GM10266 (cell line): ENCODE measurements at regions not wholly inside any gene's neighbourhood (a gene's known extent, or its start where the extent isn't known, plus 50 kb on each side); places are given as distances from the start of the nearest gene placed in this dataset.

Experiments used
- DNase-seq: peaks from one replicate; pipeline ENCODE4 v3.0.0; 2012; ENCODE audit errors: extremely low spot score
- CTCF ChIP-seq: IDR thresholded peaks from 2 replicates; pipeline ENCODE4 v1.5.1; 2012; ENCODE audit warnings: mild to moderate bottlenecking, low read depth; ENCODE audit not compliant: control insufficient read depth, insufficient read depth; ENCODE audit errors: missing control alignments

GRCh38 chr3:164879201-164879600 is 199.1 kb downstream of the SI start:
- no peak for TF ChIP-seq CTCF
- DNase-seq, result no peak

GRCh38 chr3:164864454-164864853 is 213.8 kb downstream of the SI start:
- TF ChIP-seq CTCF, result no peak
- no peak for DNase-seq

- DNase-seq, result no peak
- TF ChIP-seq CTCF, result no peak
Measured at GRCh38 chr3:164852866-164853265, 225.4 kb downstream of the SI start.

GRCh38 chr3:164851905-164852304 is 226.4 kb downstream of the SI start:
- DNase-seq, result no peak
- TF ChIP-seq CTCF, result no peak

GRCh38 chr3:164851204-164851603 is 227.1 kb downstream of the SI start:
- DNase-seq, result no peak
- TF ChIP-seq CTCF, result no peak

- DNase-seq, result no peak
Measured at GRCh38 chr3:164848923-164849322, 229.4 kb downstream of the SI start.

GRCh38 chr3:164845739-164846138 is 232.6 kb downstream of the SI start:
- no peak for TF ChIP-seq CTCF
- no peak for DNase-seq

More at GRCh38 chr3:164848923-164849322, 229.4 kb downstream of the SI start:
- no peak for TF ChIP-seq CTCF
